K562 (cell line): ENCODE measurements at regions not wholly inside any gene's neighbourhood (a gene's known extent, or its start where the extent isn't known, plus 50 kb on each side); places are given as distances from the start of the nearest gene placed in this dataset.

ENCODE experiments used
- MEF2A ChIP-seq: IDR thresholded peaks from 2 replicates; pipeline ENCODE4 v1.6.1; 2011; ENCODE audit warnings: low read depth, mild to moderate bottlenecking, low read length, moderate library complexity; ENCODE audit not compliant: control insufficient read depth
- MEF2D ChIP-seq: conservative IDR thresholded peaks from 2 replicates; pipeline ENCODE4 v1.6.1; 2016; ENCODE audit warnings: low read depth, missing genetic modification characterization, missing compliant biosample characterization
- NFYB ChIP-seq: IDR thresholded peaks from 2 replicates; pipeline ENCODE4 v1.6.1; 2011; ENCODE audit warnings: mild to moderate bottlenecking, moderate library complexity; ENCODE audit not compliant: insufficient read length; ENCODE audit errors: extremely low read depth
- TCF7 ChIP-seq: sonication (generic); IDR thresholded peaks from 2 replicates; pipeline ENCODE4 v1.6.1; 2016; ENCODE audit warnings: antibody characterized with exemption, borderline replicate concordance
- ZNF165 ChIP-seq: fragments of 250-450 bp; sonication (Bioruptor Pico); IDR thresholded peaks from 2 replicates; pipeline ENCODE4 v1.4.0; 2020; ENCODE audit warnings: borderline replicate concordance
- TF ChIP-seq, protein P1 (sequence below): sonication (generic); formaldehyde crosslinking; IDR thresholded peaks from 2 replicates; pipeline ENCODE4 v1.8.1; 2023; ENCODE audit warnings: mild to moderate bottlenecking, missing genetic modification reagents
- TF ChIP-seq, protein P2 (sequence below): fragments of 450-650 bp; formaldehyde crosslinking; IDR thresholded peaks from 2 replicates; pipeline ENCODE4 v1.4.0; 2022; ENCODE audit warnings: mild to moderate bottlenecking, moderate library complexity
- TF ChIP-seq, protein P3 (sequence below): fragments of 250-450 bp; sonication (Bioruptor Pico); IDR thresholded peaks from 2 replicates; pipeline ENCODE4 v1.4.0; 2020; ENCODE audit warnings: mild to moderate bottlenecking

DNA sequence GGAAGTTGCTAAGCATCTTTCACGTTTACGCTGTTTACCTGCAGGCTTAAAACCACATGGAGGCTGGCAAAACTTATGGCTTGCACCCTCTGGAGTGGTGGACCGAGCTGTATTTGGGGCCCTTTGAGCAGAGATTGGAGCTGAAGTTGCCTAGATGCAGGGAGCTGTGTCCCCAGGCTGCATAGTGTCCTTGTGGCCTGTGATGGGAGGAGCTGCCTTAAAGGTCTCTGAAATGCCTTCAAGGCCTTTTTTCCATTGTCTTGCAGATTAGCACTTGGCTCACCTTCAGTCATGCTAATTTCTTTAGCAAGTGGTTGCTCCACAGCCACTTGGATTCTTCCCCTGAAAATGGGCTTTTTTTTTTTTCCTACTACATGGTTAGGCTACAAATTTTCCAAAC lies 81.5 kb upstream of the CHD1 start (continued):
- TF ChIP-seq, protein P1, sequence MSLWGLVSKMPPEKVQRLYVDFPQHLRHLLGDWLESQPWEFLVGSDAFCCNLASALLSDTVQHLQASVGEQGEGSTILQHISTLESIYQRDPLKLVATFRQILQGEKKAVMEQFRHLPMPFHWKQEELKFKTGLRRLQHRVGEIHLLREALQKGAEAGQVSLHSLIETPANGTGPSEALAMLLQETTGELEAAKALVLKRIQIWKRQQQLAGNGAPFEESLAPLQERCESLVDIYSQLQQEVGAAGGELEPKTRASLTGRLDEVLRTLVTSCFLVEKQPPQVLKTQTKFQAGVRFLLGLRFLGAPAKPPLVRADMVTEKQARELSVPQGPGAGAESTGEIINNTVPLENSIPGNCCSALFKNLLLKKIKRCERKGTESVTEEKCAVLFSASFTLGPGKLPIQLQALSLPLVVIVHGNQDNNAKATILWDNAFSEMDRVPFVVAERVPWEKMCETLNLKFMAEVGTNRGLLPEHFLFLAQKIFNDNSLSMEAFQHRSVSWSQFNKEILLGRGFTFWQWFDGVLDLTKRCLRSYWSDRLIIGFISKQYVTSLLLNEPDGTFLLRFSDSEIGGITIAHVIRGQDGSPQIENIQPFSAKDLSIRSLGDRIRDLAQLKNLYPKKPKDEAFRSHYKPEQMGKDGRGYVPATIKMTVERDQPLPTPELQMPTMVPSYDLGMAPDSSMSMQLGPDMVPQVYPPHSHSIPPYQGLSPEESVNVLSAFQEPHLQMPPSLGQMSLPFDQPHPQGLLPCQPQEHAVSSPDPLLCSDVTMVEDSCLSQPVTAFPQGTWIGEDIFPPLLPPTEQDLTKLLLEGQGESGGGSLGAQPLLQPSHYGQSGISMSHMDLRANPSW (CRISPR knock-in tag) = no peak
- TF ChIP-seq MEF2D (tag) = no peak
- TF ChIP-seq, protein P2, sequence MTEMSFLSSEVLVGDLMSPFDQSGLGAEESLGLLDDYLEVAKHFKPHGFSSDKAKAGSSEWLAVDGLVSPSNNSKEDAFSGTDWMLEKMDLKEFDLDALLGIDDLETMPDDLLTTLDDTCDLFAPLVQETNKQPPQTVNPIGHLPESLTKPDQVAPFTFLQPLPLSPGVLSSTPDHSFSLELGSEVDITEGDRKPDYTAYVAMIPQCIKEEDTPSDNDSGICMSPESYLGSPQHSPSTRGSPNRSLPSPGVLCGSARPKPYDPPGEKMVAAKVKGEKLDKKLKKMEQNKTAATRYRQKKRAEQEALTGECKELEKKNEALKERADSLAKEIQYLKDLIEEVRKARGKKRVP = no peak
- no peak for TF ChIP-seq MEF2A
- no peak for TF ChIP-seq NFYB
- no peak for TF ChIP-seq ZNF165 (CRISPR knock-in tag)
- TF ChIP-seq TCF7 = no peak
- TF ChIP-seq, protein P3, sequence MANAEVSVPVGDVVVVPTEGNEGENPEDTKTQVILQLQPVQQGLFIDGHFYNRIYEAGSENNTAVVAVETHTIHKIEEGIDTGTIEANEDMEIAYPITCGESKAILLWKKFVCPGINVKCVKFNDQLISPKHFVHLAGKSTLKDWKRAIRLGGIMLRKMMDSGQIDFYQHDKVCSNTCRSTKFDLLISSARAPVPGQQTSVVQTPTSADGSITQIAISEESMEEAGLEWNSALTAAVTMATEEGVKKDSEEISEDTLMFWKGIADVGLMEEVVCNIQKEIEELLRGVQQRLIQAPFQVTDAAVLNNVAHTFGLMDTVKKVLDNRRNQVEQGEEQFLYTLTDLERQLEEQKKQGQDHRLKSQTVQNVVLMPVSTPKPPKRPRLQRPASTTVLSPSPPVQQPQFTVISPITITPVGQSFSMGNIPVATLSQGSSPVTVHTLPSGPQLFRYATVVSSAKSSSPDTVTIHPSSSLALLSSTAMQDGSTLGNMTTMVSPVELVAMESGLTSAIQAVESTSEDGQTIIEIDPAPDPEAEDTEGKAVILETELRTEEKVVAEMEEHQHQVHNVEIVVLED (CRISPR knock-in tag) = no peak
